ENCODE measurements at regions not wholly inside any gene's neighbourhood (a gene's known extent, or its start where the extent isn't known, plus 50 kb on each side); places are given as distances from the start of the nearest gene placed in this dataset.
A peak's percentile ranks its signal among the peaks of the same experiment; 100 is the strongest.

DNA sequence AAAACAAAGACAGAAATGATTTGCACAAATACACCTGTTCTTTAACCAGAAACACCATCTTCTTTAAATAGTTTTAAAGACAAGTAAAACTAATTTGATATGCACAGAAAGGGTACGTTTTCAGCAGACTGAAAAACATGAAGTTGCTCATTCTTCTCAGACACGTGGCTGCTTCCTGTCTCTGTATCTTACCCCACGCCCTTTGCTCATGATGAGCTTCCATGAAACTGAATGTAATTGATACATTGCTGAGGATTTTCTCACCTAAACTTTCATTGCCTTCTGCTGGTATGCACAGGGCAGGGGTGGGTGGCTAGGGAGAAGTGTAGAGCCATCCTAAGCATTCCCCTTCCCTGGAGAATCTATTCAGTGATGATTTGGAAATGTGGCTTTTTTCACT is 644.3 kb downstream of the BCL11A start:
- Mint-ChIP-seq H3K36me3 (ENCODE audit: low read depth) (no peaks in the 10 kb centered on the region), H3K4me1 (peaks cover 18% of the 10 kb centered on the region), H3K9me3 (ENCODE audit: low read depth) (no peaks in the 10 kb centered on the region), H3K27me3 (no peaks in the 10 kb centered on the region), H3K4me3 (no peak overlapping the region), H3K27ac (no peak overlapping the region)
- POLR2A ChIA-PET: no interaction called here
- CTCF ChIA-PET: no interaction called here
- intact Hi-C loops (cut with DNase I, micrococcal nuclease): no loop called here
- ATAC-seq: peak; percentile 61
- no peak for DNase-seq

DNA sequence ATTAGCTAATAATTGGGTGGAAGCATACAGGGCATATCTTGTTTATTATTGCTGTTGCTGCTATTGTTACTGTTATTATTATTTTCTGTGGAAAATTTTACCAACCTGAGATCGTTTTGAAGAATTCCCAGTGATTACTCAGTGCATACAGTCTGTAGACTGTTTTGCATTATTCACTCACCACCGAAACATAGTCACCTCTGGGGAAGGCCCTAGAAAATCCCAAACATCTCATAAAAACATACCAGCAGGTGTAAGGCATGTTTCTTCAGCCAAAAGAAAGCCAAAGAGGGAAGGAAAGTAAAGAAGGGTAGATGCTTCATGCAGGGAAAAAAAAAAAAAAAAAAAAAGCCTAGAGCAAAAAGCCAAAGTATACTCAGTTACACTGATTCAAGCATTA is 647.7 kb downstream of the BCL11A start:
- ATAC-seq: no peak
- no peak overlapping the region for H3K27ac Mint-ChIP-seq
- H3K27me3 Mint-ChIP-seq: no peaks in the 10 kb centered on the region
- no peak overlapping the region for H3K4me3 Mint-ChIP-seq
- H3K4me1 Mint-ChIP-seq: peaks cover 18% of the 10 kb centered on the region
- no peaks in the 10 kb centered on the region for H3K36me3 Mint-ChIP-seq (ENCODE audit: low read depth)
- ChIA-PET CTCF (interaction anchor here (1.2 kb wide), 1 partner anchor 9 kb away, joined by 4 read pairs; no protein-coding TSS in a partner anchor), POLR2A (no interaction called here)
- intact Hi-C loops (cut with DNase I, micrococcal nuclease): no loop called here
- DNase-seq: no peak
- H3K9me3 Mint-ChIP-seq (ENCODE audit: low read depth): no peaks in the 10 kb centered on the region

DNA sequence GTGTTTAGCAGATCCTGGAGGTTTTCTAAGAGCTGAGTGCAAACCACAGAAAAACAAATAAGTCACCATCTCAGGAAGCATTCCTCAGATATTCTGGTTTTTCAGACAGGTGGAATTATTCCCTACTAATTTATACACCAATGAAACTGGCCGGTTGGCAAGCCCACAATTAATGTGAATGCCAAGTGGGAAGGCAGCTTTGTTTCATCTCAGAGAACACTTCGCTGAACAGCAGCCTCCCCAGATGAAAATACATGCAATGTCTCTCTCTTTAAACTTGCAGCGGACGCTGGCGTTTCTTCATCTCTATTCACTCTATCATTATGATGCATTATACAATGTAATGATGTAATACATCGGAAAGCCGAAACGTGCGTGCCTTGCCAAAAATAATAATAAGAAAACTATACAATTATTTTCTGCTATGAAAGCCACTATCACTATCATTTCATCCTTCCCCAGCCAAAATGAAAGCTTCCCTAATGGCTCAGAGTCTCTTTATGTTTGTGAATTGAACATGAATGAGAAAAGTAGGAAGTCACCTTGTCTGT is 649.4 kb downstream of the BCL11A start:
- H3K27ac Mint-ChIP-seq: no peak overlapping the region
- POLR2A ChIA-PET: no interaction called here
- no peaks in the 10 kb centered on the region for H3K27me3 Mint-ChIP-seq
- ATAC-seq (no peak), DNase-seq (no peak)
- CTCF ChIA-PET: no interaction called here
- peaks cover 7% of the 10 kb centered on the region for H3K4me1 Mint-ChIP-seq
- no peaks in the 10 kb centered on the region for H3K36me3 Mint-ChIP-seq (ENCODE audit: low read depth)
- H3K4me3 Mint-ChIP-seq: no peak overlapping the region
- intact Hi-C loops (cut with DNase I, micrococcal nuclease): no loop called here
- no peaks in the 10 kb centered on the region for H3K9me3 Mint-ChIP-seq (ENCODE audit: low read depth)

GRCh38 chr2:59900728-59901452 is 652.6 kb downstream of the BCL11A start:
- no peak for ATAC-seq

DNA sequence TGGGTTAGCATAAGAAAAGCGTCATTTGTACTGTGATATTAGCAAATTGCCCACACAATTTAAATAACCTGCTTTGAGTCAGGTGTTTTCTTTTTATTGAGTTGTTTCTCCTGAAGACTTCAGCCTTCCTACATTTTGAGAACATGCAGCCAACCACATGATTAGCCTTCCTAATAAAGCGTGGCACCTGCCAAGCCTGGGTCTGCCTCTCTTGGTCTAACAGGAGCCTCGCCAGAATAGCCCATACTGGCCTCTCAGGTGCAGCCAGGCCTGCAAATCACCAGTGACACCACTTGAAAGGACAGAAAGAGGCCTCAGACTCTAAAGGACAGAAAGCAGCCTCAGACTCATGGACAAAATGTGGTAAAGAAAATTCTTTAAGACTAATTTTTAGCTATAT is 653.8 kb downstream of the BCL11A start:
- ChIA-PET POLR2A (no interaction called here), CTCF (no interaction called here)
- H3K36me3 Mint-ChIP-seq (ENCODE audit: low read depth): no peaks in the 10 kb centered on the region
- DNase-seq: no peak
- H3K9me3 Mint-ChIP-seq (ENCODE audit: low read depth): peaks cover 2% of the 10 kb centered on the region
- intact Hi-C loops (cut with DNase I, micrococcal nuclease): no loop called here
- peaks cover 5% of the 10 kb centered on the region for H3K4me1 Mint-ChIP-seq
- ATAC-seq: no peak
- H3K27me3 Mint-ChIP-seq: no peaks in the 10 kb centered on the region
- no peak overlapping the region for H3K4me3 Mint-ChIP-seq
- no peak overlapping the region for H3K27ac Mint-ChIP-seq

More at GRCh38 chr2:59900728-59901452, 652.6 kb downstream of the BCL11A start:
- Mint-ChIP-seq H3K4me3 (no peak overlapping the region), H3K27me3 (no peaks in the 10 kb centered on the region), H3K36me3 (ENCODE audit: low read depth) (no peaks in the 10 kb centered on the region), H3K9me3 (ENCODE audit: low read depth) (peaks cover under 1% of the 10 kb centered on the region), H3K27ac (no peak overlapping the region), H3K4me1 (peaks cover 5% of the 10 kb centered on the region)
- DNase-seq: no peak
- POLR2A ChIA-PET: no interaction called here
- intact Hi-C loops (cut with DNase I, micrococcal nuclease): no loop called here
- CTCF ChIA-PET: no interaction called here

GRCh38 chr2:59896499-59897245 is 656.8 kb downstream of the BCL11A start:
- CTCF ChIA-PET: interaction anchor here (0.7 to 1.3 kb wide), 4 partner anchors 9 to 30 kb away, joined by 3 to 4 read pairs (median 3); no protein-coding TSS in a partner anchor
- no peaks in the 10 kb centered on the region for H3K36me3 Mint-ChIP-seq (ENCODE audit: low read depth)
- POLR2A ChIA-PET: no interaction called here
- H3K27me3 Mint-ChIP-seq: no peaks in the 10 kb centered on the region
- DNase-seq (no peak), ATAC-seq (no peak)
- intact Hi-C loops (cut with DNase I, micrococcal nuclease): no loop called here
- H3K4me3 Mint-ChIP-seq: no peak overlapping the region
- H3K4me1 Mint-ChIP-seq: peaks cover 5% of the 10 kb centered on the region
- no peak overlapping the region for H3K27ac Mint-ChIP-seq
- peaks cover 2% of the 10 kb centered on the region for H3K9me3 Mint-ChIP-seq (ENCODE audit: low read depth)

DNA sequence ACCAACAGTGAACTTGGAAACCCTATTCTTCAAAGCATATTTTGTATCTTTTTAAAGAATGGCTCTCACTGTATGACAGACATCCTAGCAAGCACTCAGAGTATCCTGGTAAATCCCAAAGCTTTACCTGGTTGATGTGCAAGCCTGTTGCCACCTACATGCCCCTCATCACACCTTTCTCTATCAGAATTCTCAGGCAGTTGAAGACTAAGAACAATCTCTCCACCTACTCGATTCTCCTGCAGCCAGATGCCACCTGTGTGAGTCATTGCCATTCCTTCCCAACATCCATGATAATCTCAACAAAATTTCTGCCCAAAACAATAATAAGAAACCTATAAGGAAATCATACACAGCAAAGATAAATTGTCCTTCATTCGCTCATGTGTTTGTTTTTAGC is 659.8 kb downstream of the BCL11A start:
- CTCF ChIA-PET: no interaction called here
- Mint-ChIP-seq H3K27me3 (no peaks in the 10 kb centered on the region), H3K4me1 (peaks cover 12% of the 10 kb centered on the region), H3K36me3 (ENCODE audit: low read depth) (no peaks in the 10 kb centered on the region), H3K9me3 (ENCODE audit: low read depth) (peaks cover 4% of the 10 kb centered on the region), H3K27ac (no peak overlapping the region), H3K4me3 (no peak overlapping the region)
- DNase-seq (no peak), ATAC-seq (no peak)
- POLR2A ChIA-PET: no interaction called here
- intact Hi-C loops (cut with DNase I, micrococcal nuclease): no loop called here

- intact Hi-C loops (cut with DNase I, micrococcal nuclease): no loop called here
- peaks cover 4% of the 10 kb centered on the region for H3K9me3 Mint-ChIP-seq (ENCODE audit: low read depth)
- DNase-seq (no peak), ATAC-seq (no peak)
- H3K36me3 Mint-ChIP-seq (ENCODE audit: low read depth): no peaks in the 10 kb centered on the region
- ChIA-PET CTCF (no interaction called here), POLR2A (no interaction called here)
- no peak overlapping the region for H3K4me3 Mint-ChIP-seq
- H3K4me1 Mint-ChIP-seq: peaks cover 24% of the 10 kb centered on the region
- H3K27me3 Mint-ChIP-seq: no peaks in the 10 kb centered on the region
- H3K27ac Mint-ChIP-seq: no peak overlapping the region
These were observed 661.1 kb downstream of the BCL11A start for GRCh38 chr2:59892398-59892797.

DNA sequence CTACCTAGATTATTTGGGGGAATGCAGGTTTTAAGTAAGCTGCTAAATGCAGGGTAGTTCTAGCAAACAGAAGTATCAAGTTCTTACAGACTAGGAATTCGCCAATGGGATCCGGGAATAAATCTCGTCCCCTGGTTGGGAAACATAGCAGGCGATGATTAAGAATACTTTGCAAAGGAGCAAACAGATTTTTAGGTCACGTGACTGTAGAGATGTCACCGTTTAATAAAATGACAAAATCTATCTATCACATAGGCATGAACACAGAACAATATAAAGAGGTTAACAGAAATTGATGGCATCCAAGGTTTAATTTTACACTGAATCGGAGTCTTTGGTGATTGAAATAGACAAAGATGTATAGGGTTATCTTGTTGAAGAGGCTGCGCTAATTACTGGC is 664.1 kb downstream of the BCL11A start:
- no peak overlapping the region for H3K4me3 Mint-ChIP-seq
- DNase-seq: no peak
- POLR2A ChIA-PET: no interaction called here
- no peaks in the 10 kb centered on the region for H3K27me3 Mint-ChIP-seq
- intact Hi-C loops (cut with DNase I, micrococcal nuclease): no loop called here
- no peak for ATAC-seq
- CTCF ChIA-PET: no interaction called here
- H3K36me3 Mint-ChIP-seq (ENCODE audit: low read depth): no peaks in the 10 kb centered on the region
- H3K4me1 Mint-ChIP-seq: peaks cover 39% of the 10 kb centered on the region
- H3K9me3 Mint-ChIP-seq (ENCODE audit: low read depth): peaks cover 2% of the 10 kb centered on the region
- H3K27ac Mint-ChIP-seq: no peak overlapping the region

GRCh38 chr2:59888706-59889105 is 664.7 kb downstream of the BCL11A start:
- H3K27me3 Mint-ChIP-seq: no peaks in the 10 kb centered on the region
- DNase-seq: no peak
- ATAC-seq: no peak
- CTCF ChIA-PET: no interaction called here
- POLR2A ChIA-PET: interaction anchor here (0.5 kb wide), 1 partner anchor 681 kb away, joined by 7 read pairs; no protein-coding TSS in a partner anchor
- H3K4me1 Mint-ChIP-seq: peaks cover 39% of the 10 kb centered on the region
- no peak overlapping the region for H3K27ac Mint-ChIP-seq
- H3K4me3 Mint-ChIP-seq: no peak overlapping the region
- intact Hi-C loops (cut with DNase I, micrococcal nuclease): no loop called here
- no peaks in the 10 kb centered on the region for H3K36me3 Mint-ChIP-seq (ENCODE audit: low read depth)
- peaks cover 2% of the 10 kb centered on the region for H3K9me3 Mint-ChIP-seq (ENCODE audit: low read depth)

GRCh38 chr2:59888015-59888414 is 665.4 kb downstream of the BCL11A start:
- intact Hi-C loops (cut with DNase I, micrococcal nuclease): no loop called here
- Mint-ChIP-seq H3K27ac (no peak overlapping the region), H3K9me3 (ENCODE audit: low read depth) (peaks cover 2% of the 10 kb centered on the region), H3K4me1 (peaks cover 39% of the 10 kb centered on the region), H3K36me3 (ENCODE audit: low read depth) (no peaks in the 10 kb centered on the region), H3K27me3 (no peaks in the 10 kb centered on the region), H3K4me3 (peak overlapping the region; percentile 4)
- ATAC-seq: peak; percentile 96
- POLR2A ChIA-PET: interaction anchor here (0.5 to 0.6 kb wide), 2 partner anchors 554 to 682 kb away, joined by 3 to 7 read pairs; no protein-coding TSS in a partner anchor
- CTCF ChIA-PET: interaction anchor here (1.1 kb wide), 1 partner anchor 9 kb away, joined by 3 read pairs; no protein-coding TSS in a partner anchor
- DNase-seq: peak; percentile 63

GRCh38 chr2:59887366-59887765 is 666.1 kb downstream of the BCL11A start:
- ChIA-PET CTCF (interaction anchor here (1.1 kb wide), 1 partner anchor 9 kb away, joined by 3 read pairs; no protein-coding TSS in a partner anchor), POLR2A (no interaction called here)
- H3K27ac Mint-ChIP-seq: peak overlapping the region; percentile 35
- peak overlapping the region; percentile 4 for H3K4me3 Mint-ChIP-seq
- H3K27me3 Mint-ChIP-seq: no peaks in the 10 kb centered on the region
- peaks cover 2% of the 10 kb centered on the region for H3K9me3 Mint-ChIP-seq (ENCODE audit: low read depth)
- ATAC-seq (no peak), DNase-seq (no peak)
- peaks cover 39% of the 10 kb centered on the region for H3K4me1 Mint-ChIP-seq
- intact Hi-C loops (cut with DNase I, micrococcal nuclease): no loop called here
- H3K36me3 Mint-ChIP-seq (ENCODE audit: low read depth): no peaks in the 10 kb centered on the region
